Brain microvascular endothelial cell (primary cell): ENCODE measurements at regions not wholly inside any gene's neighbourhood (a gene's known extent, or its start where the extent isn't known, plus 50 kb on each side); places are given as distances from the start of the nearest gene placed in this dataset.

ENCODE experiments used
- DNase-seq: peaks from one replicate; pipeline ENCODE4 v3.0.0-alpha.2; 2020
- H3K27ac ChIP-seq: fragments of 250-450 bp; sonication (Bioruptor Pico); 2 replicates; pipeline ENCODE4 v1.5.1; 2020; ENCODE audit warnings: mild to moderate bottlenecking, moderate library complexity
- H3K27me3 ChIP-seq: fragments of 250-450 bp; sonication (Bioruptor Pico); replicated peaks from 2 replicates; pipeline ENCODE4 v1.5.1; 2020; ENCODE audit warnings: mild to moderate bottlenecking
- H3K36me3 ChIP-seq: fragments of 250-450 bp; sonication (Bioruptor Pico); replicated peaks from 2 replicates; pipeline ENCODE4 v1.5.1; 2020; ENCODE audit warnings: mild to moderate bottlenecking
- H3K4me3 ChIP-seq: 2 replicates; pipeline ENCODE4 v1.5.1; 2011; ENCODE audit warnings: low read depth, mild to moderate bottlenecking, control low read depth, low read length, moderate library complexity
- in situ Hi-C: cut with HindIII; loops from 2 replicates; pipeline ENCODE4 v1.10.0; 2017; ENCODE audit warnings: low sequenced_read_pairs, low pct_ligation_motif_present
- TF ChIP-seq, protein P1 (sequence below): IDR thresholded peaks from 2 replicates; pipeline ENCODE4 v1.5.1; 2011; ENCODE audit warnings: low read depth, mild to moderate bottlenecking, moderate library complexity, low read length, control low read depth, inconsistent platforms; ENCODE audit errors: missing control alignments

DNA sequence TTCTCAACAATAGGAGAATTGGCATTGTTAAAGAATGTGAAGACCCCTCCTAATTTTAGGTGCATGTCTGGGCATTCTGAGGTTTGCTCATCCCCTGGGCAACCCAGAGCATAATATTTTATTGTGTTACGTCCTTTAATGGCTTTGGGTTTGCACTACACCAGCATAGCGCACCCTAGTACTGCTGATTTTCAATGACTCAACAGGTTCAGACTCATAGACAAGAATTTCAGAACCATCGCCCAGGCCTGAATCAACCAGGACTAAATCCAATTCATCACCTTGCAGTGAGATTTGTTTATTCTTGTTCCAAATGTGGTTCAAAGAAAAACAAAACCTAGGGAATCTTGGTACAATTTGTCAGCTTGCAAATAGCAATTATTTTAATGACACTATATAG lies 137.8 kb upstream of the PHACTR1 start:
- H3K27ac ChIP-seq: no peak overlapping the region
- no peak for DNase-seq
- in situ Hi-C loops: no loop called here

GRCh38 chr6:12580290-12580689 lies 136.3 kb upstream of the PHACTR1 start:
- TF ChIP-seq, protein P1, sequence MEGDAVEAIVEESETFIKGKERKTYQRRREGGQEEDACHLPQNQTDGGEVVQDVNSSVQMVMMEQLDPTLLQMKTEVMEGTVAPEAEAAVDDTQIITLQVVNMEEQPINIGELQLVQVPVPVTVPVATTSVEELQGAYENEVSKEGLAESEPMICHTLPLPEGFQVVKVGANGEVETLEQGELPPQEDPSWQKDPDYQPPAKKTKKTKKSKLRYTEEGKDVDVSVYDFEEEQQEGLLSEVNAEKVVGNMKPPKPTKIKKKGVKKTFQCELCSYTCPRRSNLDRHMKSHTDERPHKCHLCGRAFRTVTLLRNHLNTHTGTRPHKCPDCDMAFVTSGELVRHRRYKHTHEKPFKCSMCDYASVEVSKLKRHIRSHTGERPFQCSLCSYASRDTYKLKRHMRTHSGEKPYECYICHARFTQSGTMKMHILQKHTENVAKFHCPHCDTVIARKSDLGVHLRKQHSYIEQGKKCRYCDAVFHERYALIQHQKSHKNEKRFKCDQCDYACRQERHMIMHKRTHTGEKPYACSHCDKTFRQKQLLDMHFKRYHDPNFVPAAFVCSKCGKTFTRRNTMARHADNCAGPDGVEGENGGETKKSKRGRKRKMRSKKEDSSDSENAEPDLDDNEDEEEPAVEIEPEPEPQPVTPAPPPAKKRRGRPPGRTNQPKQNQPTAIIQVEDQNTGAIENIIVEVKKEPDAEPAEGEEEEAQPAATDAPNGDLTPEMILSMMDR: no peak
- in situ Hi-C loops: no loop called here
- no peak overlapping the region for H3K4me3 ChIP-seq
- H3K36me3 ChIP-seq: no peaks in the 10 kb centered on the region
- H3K27ac ChIP-seq: no peak overlapping the region
- H3K27me3 ChIP-seq: no peaks in the 10 kb centered on the region
- DNase-seq: no peak

More for the DNA sequence above, 137.8 kb upstream of the PHACTR1 start:
- Histone ChIP-seq H3K27me3 (no peaks in the 10 kb centered on the region), H3K4me3 (no peak overlapping the region), H3K36me3 (no peaks in the 10 kb centered on the region)
- TF ChIP-seq, protein P1: no peak

DNA sequence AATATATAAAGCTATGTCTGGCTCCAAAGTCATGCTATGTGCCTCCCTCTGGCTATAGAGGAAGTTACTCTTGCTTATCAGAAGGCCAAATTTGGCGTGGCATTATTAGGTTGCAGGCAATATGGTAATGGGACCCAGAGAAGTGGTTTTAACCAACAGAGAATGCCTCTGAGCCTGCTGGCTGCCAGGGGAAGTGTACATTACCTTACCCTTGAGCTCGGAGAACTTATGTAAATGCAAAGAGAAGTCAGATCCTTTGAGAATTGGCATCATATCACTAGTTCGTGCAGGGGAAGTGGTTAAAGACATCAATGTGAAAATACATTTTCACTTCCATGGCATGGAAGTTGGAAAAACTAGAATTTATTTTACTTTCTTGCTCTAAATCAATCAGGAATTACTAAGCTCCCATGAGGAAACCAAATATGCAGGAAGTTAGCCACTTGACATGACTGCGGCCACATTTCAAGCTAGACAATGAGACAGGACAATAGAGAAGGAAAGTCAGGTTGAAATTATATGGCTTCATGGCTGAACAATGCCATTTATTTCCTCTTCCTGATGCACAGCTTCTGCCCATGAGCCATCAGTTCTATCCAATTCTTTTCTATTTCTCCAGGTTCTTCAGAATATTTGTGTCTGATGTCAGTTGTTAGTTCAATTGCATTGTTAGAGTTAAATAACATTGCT lies 134.0 kb upstream of the PHACTR1 start:
- DNase-seq: no peak
- no peak overlapping the region for H3K4me3 ChIP-seq
- H3K27me3 ChIP-seq: no peaks in the 10 kb centered on the region
- TF ChIP-seq, protein P1: no peak
- in situ Hi-C loops: no loop called here
- H3K36me3 ChIP-seq: no peaks in the 10 kb centered on the region
- H3K27ac ChIP-seq: no peak overlapping the region

DNA sequence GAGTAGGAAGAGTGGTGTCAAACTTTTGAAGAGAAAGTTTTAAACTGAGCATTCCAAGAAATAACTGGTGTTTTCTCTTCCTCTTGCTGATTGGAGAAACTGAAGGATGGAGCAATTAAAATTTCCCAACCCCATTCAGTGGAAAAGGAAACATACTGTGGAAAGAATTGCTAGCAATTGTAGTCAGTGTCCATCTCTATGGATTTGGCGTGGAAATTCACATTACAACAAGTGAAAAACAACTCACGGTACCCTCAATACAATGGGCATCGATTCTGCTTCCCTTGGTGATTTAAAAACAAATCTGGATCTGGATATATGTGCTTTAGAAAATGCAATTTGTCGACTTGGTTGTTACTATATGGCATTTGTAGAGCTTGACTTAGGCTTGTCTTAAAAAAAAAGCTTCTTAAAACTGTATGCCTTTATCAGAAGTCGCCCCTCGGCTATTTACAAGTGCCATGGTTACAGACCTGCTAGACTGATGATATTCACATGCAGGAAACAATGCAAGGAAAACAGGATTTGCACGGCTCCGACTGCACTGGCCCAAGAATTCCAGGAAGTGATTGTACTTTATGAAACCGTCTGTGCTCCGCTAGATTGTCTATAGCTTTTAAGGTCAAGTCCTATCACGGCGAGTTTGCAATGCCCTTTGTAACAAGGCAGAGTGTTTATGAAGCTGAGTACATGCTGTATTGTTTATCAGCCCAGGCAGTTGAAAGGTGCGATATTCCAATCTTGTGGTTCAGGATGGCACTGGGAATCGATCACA lies 131.7 kb upstream of the PHACTR1 start:
- no peaks in the 10 kb centered on the region for H3K27me3 ChIP-seq
- no peak for DNase-seq
- TF ChIP-seq, protein P1: no peak
- no peaks in the 10 kb centered on the region for H3K36me3 ChIP-seq
- in situ Hi-C loops: no loop called here
- no peak overlapping the region for H3K27ac ChIP-seq
- H3K4me3 ChIP-seq: no peak overlapping the region

- no peak for DNase-seq
- Histone ChIP-seq H3K4me3 (no peak overlapping the region), H3K27me3 (no peaks in the 10 kb centered on the region), H3K27ac (no peak overlapping the region), H3K36me3 (no peaks in the 10 kb centered on the region)
- in situ Hi-C loops: no loop called here
- TF ChIP-seq, protein P1: no peak
Measured at GRCh38 chr6:12585497-12585958, 131.0 kb upstream of the PHACTR1 start.
